Nephron progenitor cell (in vitro differentiated cells): ENCODE measurements at regions not wholly inside any gene's neighbourhood (a gene's known extent, or its start where the extent isn't known, plus 50 kb on each side); places are given as distances from the start of the nearest gene placed in this dataset.

Source experiments
- DNase-seq: peaks from one replicate; pipeline ENCODE4 v3.0.0; 2021
- H3K27ac Mint-ChIP-seq: 2 replicates; pipeline ENCODE4 v1.8.0; 2021; ENCODE audit warnings: mild to moderate bottlenecking, moderate library complexity, mixed read lengths
- H3K27me3 Mint-ChIP-seq: 2 replicates; pipeline ENCODE4 v1.8.0; 2021; ENCODE audit warnings: mild to moderate bottlenecking, low read depth, mixed read lengths; ENCODE audit not compliant: poor library complexity
- H3K36me3 Mint-ChIP-seq: 2 replicates; pipeline ENCODE4 v1.8.0; 2021; ENCODE audit warnings: low read depth, mixed read lengths
- H3K4me1 Mint-ChIP-seq: 2 replicates; pipeline ENCODE4 v1.8.0; 2021; ENCODE audit warnings: mixed read lengths
- H3K4me3 Mint-ChIP-seq: 2 replicates; pipeline ENCODE4 v1.8.0; 2021; ENCODE audit warnings: mild to moderate bottlenecking, moderate library complexity, mixed read lengths
- H3K9me3 Mint-ChIP-seq: 2 replicates; pipeline ENCODE4 v1.8.0; 2021; ENCODE audit warnings: mild to moderate bottlenecking, moderate library complexity, mixed read lengths
- TF ChIP-seq, protein P1 (sequence below): fragments of 200-600 bp; sonication (generic); IDR thresholded peaks from 2 replicates; pipeline ENCODE4 v1.5.0; 2021; ENCODE audit warnings: antibody characterized with exemption

DNA sequence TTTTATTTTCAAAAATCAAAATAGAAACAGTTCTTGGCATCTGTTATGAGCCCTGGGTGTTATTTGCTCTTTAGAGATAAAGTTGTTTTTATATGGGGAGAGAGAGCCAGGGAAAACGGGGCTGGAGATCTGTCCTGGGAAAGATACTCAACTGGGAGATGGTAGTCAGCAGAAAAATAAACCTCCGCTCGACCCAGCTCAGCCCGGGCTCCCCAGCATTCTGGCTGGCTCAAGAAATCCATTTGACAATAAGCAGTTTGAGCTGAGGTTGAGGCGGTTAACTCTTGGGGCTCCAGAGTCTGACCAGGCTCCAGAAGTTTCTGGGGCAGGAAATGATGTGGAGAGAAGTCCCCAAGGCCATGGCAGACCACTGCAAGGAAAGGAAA, 151.9 kb downstream of the IRX5 start:
- Mint-ChIP-seq H3K4me1 (no peaks in the 10 kb centered on the region), H3K27ac (no peak overlapping the region), H3K36me3 (no peaks in the 10 kb centered on the region), H3K9me3 (peaks cover 3% of the 10 kb centered on the region), H3K4me3 (no peak overlapping the region), H3K27me3 (peaks cover 19% of the 10 kb centered on the region)
- TF ChIP-seq, protein P1, sequence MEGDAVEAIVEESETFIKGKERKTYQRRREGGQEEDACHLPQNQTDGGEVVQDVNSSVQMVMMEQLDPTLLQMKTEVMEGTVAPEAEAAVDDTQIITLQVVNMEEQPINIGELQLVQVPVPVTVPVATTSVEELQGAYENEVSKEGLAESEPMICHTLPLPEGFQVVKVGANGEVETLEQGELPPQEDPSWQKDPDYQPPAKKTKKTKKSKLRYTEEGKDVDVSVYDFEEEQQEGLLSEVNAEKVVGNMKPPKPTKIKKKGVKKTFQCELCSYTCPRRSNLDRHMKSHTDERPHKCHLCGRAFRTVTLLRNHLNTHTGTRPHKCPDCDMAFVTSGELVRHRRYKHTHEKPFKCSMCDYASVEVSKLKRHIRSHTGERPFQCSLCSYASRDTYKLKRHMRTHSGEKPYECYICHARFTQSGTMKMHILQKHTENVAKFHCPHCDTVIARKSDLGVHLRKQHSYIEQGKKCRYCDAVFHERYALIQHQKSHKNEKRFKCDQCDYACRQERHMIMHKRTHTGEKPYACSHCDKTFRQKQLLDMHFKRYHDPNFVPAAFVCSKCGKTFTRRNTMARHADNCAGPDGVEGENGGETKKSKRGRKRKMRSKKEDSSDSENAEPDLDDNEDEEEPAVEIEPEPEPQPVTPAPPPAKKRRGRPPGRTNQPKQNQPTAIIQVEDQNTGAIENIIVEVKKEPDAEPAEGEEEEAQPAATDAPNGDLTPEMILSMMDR, result no peak
- no peak for DNase-seq

DNA sequence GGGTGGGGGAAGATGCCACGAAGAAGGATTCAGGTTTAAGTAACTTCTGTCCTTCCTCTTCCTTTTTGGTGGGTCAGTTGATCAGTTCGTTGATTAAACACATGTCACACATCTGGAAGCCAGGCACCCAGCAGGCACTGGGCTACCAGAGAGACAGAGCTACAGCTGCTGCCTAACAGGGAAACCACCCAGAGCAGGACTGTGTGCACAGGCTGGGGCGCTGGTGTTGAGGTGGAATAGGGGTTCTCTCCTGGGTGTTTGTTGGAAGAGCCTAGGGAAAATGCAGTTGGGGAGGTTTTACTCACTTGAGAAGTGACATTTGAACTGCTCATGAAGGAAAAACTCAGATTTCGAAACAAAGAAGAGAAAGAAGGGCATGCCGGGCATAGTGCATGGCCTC, 152.4 kb downstream of the IRX5 start:
- peaks cover 19% of the 10 kb centered on the region for H3K27me3 Mint-ChIP-seq
- H3K4me1 Mint-ChIP-seq, result no peaks in the 10 kb centered on the region
- H3K36me3 Mint-ChIP-seq, result no peaks in the 10 kb centered on the region
- peaks cover 3% of the 10 kb centered on the region for H3K9me3 Mint-ChIP-seq
- DNase-seq, result no peak
- no peak overlapping the region for H3K27ac Mint-ChIP-seq
- TF ChIP-seq, protein P1, result no peak
- no peak overlapping the region for H3K4me3 Mint-ChIP-seq

DNA sequence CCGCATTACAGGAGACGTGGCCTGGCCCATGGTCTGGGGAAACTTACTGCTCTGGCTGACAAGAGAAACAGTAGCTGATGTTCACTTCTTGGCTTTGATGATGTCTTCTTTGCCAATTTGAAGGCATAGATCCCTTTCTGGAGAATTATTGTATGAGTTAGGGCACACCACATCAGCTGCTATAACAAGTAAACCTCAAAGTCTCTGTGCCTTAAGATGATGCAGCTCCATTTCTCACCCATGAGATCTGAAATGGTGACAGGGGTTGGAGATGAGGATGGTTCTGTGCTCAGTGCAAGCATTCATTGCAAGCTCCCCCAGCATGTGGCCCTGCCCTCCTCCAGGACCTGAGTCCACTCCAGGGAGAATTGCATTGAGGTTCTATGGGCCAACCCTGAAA, 157.4 kb downstream of the IRX5 start:
- no peak for DNase-seq
- Mint-ChIP-seq H3K4me3 (no peak overlapping the region), H3K9me3 (peaks cover 4% of the 10 kb centered on the region), H3K27ac (no peak overlapping the region), H3K36me3 (no peaks in the 10 kb centered on the region), H3K27me3 (peaks cover 15% of the 10 kb centered on the region), H3K4me1 (no peaks in the 10 kb centered on the region)
- TF ChIP-seq, protein P1, result no peak

DNA sequence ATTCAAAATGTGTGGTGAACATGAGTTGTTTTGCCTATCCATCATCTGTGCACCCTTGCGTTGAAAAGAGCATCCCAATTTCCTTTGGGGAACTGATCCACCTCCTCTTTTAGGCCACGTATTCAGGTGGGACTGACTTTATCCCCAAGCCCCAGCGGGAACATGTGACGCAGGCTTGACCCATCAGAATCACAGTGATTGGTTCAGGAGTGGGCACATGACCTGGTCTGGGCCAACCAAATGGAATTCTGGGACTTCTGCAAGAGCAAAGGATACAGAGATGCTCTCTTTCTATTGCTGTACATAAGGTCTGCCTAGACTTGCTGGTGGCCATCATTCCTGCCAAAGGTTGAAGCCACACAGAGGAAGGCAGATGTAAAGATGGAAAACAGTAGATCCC, 158.9 kb downstream of the IRX5 start:
- DNase-seq, result no peak
- Mint-ChIP-seq H3K4me3 (no peak overlapping the region), H3K9me3 (peaks cover 4% of the 10 kb centered on the region), H3K36me3 (no peaks in the 10 kb centered on the region), H3K27ac (no peak overlapping the region), H3K27me3 (peaks cover 16% of the 10 kb centered on the region), H3K4me1 (no peaks in the 10 kb centered on the region)
- TF ChIP-seq, protein P1, result no peak

DNA sequence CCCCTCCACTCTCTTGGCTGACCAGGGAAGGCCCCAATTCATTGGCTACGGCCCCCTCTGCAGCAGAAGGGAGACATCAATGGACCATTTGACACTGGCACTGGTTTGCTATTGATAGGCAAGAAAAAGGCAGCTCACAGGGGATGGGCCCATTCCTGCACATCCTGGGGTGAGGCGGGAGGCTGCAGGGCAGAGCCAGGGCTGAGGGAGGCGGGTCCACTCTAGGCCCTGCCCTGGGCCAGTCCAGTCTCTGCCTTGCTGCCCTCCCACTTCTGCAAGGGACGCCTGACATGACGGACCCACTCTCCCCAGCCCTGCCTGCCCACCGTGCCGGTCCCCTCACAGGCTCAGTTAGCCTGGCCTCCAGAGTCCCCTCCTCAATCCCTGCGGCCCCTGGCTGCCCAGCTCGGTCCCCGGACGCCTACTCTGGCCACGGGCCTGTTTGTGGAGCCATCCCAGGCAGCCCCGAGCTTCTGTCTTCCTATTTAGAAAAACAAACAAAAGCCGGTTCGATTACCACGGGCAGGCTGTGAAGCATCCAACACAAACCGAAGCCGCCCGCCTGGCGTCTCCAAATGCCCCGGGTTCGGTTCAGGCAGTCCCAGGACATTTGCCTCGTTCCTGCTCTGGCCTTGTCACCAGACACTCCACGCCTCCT, 160.7 kb downstream of the IRX5 start:
- H3K4me1 Mint-ChIP-seq, result no peaks in the 10 kb centered on the region
- peaks cover 4% of the 10 kb centered on the region for H3K9me3 Mint-ChIP-seq
- H3K27me3 Mint-ChIP-seq, result peaks cover 20% of the 10 kb centered on the region
- no peak overlapping the region for H3K4me3 Mint-ChIP-seq
- peak; percentile 3 for DNase-seq
- H3K36me3 Mint-ChIP-seq, result no peaks in the 10 kb centered on the region
- H3K27ac Mint-ChIP-seq, result no peak overlapping the region
- TF ChIP-seq, protein P1, result no peak

DNA sequence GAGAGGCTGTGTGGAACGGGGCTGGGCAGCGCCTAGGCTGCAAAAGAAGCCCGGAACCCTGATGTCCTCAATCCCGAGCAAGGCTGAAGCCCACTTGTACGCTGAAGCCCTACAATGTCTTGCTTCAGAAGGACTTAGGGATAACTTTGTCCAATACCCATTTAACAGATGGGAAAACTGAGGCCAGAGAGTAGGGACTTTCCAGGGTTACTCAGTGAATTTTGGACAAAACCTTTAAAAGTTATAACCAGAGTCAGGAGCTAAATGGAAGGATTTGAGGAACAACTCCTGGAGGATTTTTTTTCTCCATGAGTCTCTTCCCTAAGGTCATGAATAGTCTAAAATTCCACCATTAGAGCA, 161.2 kb downstream of the IRX5 start:
- no peak overlapping the region for H3K4me3 Mint-ChIP-seq
- peaks cover 25% of the 10 kb centered on the region for H3K27me3 Mint-ChIP-seq
- peaks cover 4% of the 10 kb centered on the region for H3K9me3 Mint-ChIP-seq
- no peaks in the 10 kb centered on the region for H3K4me1 Mint-ChIP-seq
- no peak for DNase-seq
- H3K27ac Mint-ChIP-seq, result no peak overlapping the region
- TF ChIP-seq, protein P1, result no peak
- H3K36me3 Mint-ChIP-seq, result no peaks in the 10 kb centered on the region
